ENCODE measurements at regions not wholly inside any gene's neighbourhood (a gene's known extent, or its start where the extent isn't known, plus 50 kb on each side); places are given as distances from the start of the nearest gene placed in this dataset.

- H3K9me3 ChIP-seq: no peaks in the 10 kb centered on the region
- no peak for DNase-seq
- H3K4me1 ChIP-seq (ENCODE audit: low read depth): no peaks in the 10 kb centered on the region
- H3K4me3 ChIP-seq: no peak overlapping the region
- intact Hi-C loops (cut with DNase I, micrococcal nuclease): no loop called here
- ATAC-seq: no peak
- TF ChIP-seq, protein P1, sequence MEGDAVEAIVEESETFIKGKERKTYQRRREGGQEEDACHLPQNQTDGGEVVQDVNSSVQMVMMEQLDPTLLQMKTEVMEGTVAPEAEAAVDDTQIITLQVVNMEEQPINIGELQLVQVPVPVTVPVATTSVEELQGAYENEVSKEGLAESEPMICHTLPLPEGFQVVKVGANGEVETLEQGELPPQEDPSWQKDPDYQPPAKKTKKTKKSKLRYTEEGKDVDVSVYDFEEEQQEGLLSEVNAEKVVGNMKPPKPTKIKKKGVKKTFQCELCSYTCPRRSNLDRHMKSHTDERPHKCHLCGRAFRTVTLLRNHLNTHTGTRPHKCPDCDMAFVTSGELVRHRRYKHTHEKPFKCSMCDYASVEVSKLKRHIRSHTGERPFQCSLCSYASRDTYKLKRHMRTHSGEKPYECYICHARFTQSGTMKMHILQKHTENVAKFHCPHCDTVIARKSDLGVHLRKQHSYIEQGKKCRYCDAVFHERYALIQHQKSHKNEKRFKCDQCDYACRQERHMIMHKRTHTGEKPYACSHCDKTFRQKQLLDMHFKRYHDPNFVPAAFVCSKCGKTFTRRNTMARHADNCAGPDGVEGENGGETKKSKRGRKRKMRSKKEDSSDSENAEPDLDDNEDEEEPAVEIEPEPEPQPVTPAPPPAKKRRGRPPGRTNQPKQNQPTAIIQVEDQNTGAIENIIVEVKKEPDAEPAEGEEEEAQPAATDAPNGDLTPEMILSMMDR (IDR thresholded peaks at IDR 0.05): no peak
- H3K36me3 ChIP-seq (ENCODE audit: low read depth): no peaks in the 10 kb centered on the region
Measured at GRCh38 chr12:25817166-25817565, 141.3 kb upstream of the RASSF8 start.

DNA sequence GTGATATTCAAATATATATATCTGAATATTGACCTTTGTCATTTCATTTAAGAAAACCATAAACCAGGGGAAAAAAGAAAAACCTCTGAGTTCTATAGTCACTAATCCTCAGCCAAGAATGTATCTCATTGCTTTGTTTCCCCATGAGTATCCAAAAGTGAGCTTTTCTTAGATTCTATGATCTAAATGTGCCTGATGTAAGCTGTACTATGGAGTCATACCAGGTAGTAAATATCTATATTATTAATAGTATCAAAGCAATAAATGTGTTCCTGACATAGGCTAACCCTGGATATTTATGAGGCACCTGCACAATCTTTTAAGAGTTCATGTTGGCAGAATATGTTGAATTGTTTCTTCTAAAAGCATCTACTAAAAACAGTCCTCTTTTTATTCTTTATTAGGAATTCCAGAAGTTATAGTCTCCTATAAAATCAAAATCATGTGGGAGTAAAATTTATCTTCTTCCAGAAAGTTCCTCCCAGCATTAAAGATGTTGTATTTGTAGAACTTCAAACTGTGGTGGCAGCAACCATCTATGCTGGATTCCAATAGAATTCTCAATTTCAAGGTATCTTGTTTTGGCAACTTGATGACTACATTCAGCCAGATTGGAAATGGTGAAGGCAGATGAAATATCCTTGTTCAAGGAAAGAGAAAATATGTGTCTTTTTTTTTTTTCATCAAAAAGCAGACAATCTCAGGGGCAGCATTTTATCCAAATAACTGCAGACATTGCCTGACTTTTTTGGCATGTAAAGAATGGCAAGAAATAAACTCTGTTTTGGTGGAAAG, 139.7 kb upstream of the RASSF8 start:
- Histone ChIP-seq H3K4me3 (no peak overlapping the region), H3K4me1 (ENCODE audit: low read depth) (no peaks in the 10 kb centered on the region), H3K36me3 (ENCODE audit: low read depth) (no peaks in the 10 kb centered on the region), H3K9me3 (no peaks in the 10 kb centered on the region)
- TF ChIP-seq, protein P1 (IDR thresholded peaks at IDR 0.05): no peak
- DNase-seq: no peak
- intact Hi-C loops (cut with DNase I, micrococcal nuclease): no loop called here
- no peak for ATAC-seq

- H3K4me3 ChIP-seq: no peak overlapping the region
- TF ChIP-seq, protein P1 (IDR thresholded peaks at IDR 0.05): no peak
- DNase-seq (no peak), ATAC-seq (no peak)
- no peaks in the 10 kb centered on the region for H3K4me1 ChIP-seq (ENCODE audit: low read depth)
- intact Hi-C loops (cut with DNase I, micrococcal nuclease): no loop called here
- H3K36me3 ChIP-seq (ENCODE audit: low read depth): no peaks in the 10 kb centered on the region
- H3K9me3 ChIP-seq: no peaks in the 10 kb centered on the region
Measured at GRCh38 chr12:25819691-25820090, 138.8 kb upstream of the RASSF8 start.

GRCh38 chr12:25822281-25822680, 136.2 kb upstream of the RASSF8 start:
- Histone ChIP-seq H3K4me3 (no peak overlapping the region), H3K9me3 (no peaks in the 10 kb centered on the region), H3K36me3 (ENCODE audit: low read depth) (no peaks in the 10 kb centered on the region), H3K4me1 (ENCODE audit: low read depth) (no peaks in the 10 kb centered on the region)
- intact Hi-C loops (cut with DNase I, micrococcal nuclease): no loop called here
- DNase-seq (no peak), ATAC-seq (no peak)
- TF ChIP-seq, protein P1 (IDR thresholded peaks at IDR 0.05): no peak

- Histone ChIP-seq H3K9me3 (no peaks in the 10 kb centered on the region), H3K4me1 (ENCODE audit: low read depth) (no peaks in the 10 kb centered on the region), H3K4me3 (no peak overlapping the region), H3K36me3 (ENCODE audit: low read depth) (no peaks in the 10 kb centered on the region)
- ATAC-seq: no peak
- intact Hi-C loops (cut with DNase I, micrococcal nuclease): no loop called here
- DNase-seq: no peak
- TF ChIP-seq, protein P1 (IDR thresholded peaks at IDR 0.05): no peak
Measured at GRCh38 chr12:25824734-25825133, 133.7 kb upstream of the RASSF8 start.

Measured in mucosa of descending colon (tissue), 3 donors.